HepG2 (cell line): ENCODE measurements at regions not wholly inside any gene's neighbourhood (a gene's known extent, or its start where the extent isn't known, plus 50 kb on each side); places are given as distances from the start of the nearest gene placed in this dataset.

Experiments used
- ATAC-seq: fragments of 200-7000 bp; cut with Tn5 transposase; 3 replicates; pipeline ENCODE4 v1.9.1; 2020; ENCODE audit warnings: mild to moderate bottlenecking, moderate library complexity
- BruUV-seq: library from RNA; stranded (reverse); fragments of 400-500 nt; replicated peaks from 2 replicates; lab custom pipeline; 2021; lab: Mats Ljungman, UMichigan
- CTCF ChIA-PET: fragments of 300-600 bp; formaldehyde crosslinking; extraction: SDS; loops from one replicate; lab custom pipeline; 2021; ENCODE audit warnings: low total read pairs, inconsistent platforms, low intra/inter-chr PET ratio; lab: Yijun Ruan, JAX
- POLR2A ChIA-PET: fragments of 350-600 bp; sonication (Branson Sonifier 250); formaldehyde crosslinking; loops from one replicate; lab custom pipeline; 2020; ENCODE audit warnings: antibody characterized with exemption, inconsistent platforms; lab: Yijun Ruan, JAX
- DNase-seq: peaks from one replicate; pipeline ENCODE4 v3.0.0-alpha.2; 2015; ENCODE audit warnings: low spot score
- FAIRE-seq: peaks from 3 replicates; lab custom pipeline; 2011; peaks lifted over from hg19 to GRCh38; lab: Jason Lieb, UNC
- H2AFZ ChIP-seq: one replicate; pipeline ENCODE4 v1.6.1; 2011; ENCODE audit warnings: low read length, inconsistent platforms
- H3K27ac ChIP-seq: fragments of 300-600 bp; 3 replicates; pipeline ENCODE4 v1.8.0; 2011; ENCODE audit warnings: mixed run types, mild to moderate bottlenecking, mixed read lengths, low read length, inconsistent platforms; ENCODE audit not compliant: insufficient read depth; ENCODE audit errors: extremely low read length
- H3K27me3 ChIP-seq, 2 experiments: fragments of 200-600 bp in 1 of 2; 2 replicates in 1 of 2; 3 replicates in 1 of 2; pipeline versions ENCODE4 v1.6.0 to v1.8.0; 2011; ENCODE audit warnings: low read length in 2 of 2, mild to moderate bottlenecking in 2 of 2, moderate library complexity in 2 of 2, inconsistent platforms in 1 of 2; ENCODE audit not compliant: insufficient read depth in 2 of 2, control insufficient read depth in 1 of 2
- H3K36me3 ChIP-seq, 2 experiments: fragments of 200-600 bp in 1 of 2; replicated peaks in 1 of 2; 2 replicates in 1 of 2; 3 replicates in 1 of 2; pipeline versions ENCODE4 v1.5.1 to v1.8.0; 2011; ENCODE audit warnings: low read length in 2 of 2, inconsistent platforms in 1 of 2; ENCODE audit not compliant: insufficient read depth in 2 of 2, control insufficient read depth in 1 of 2
- H3K4me1 ChIP-seq: 2 replicates; pipeline ENCODE4 v1.5.1; 2012; ENCODE audit warnings: low read length, inconsistent platforms; ENCODE audit not compliant: insufficient read depth
- H3K4me2 ChIP-seq: 2 replicates; pipeline ENCODE4 v1.6.0; 2011; ENCODE audit warnings: low read depth, low read length, inconsistent platforms
- H3K4me3 ChIP-seq, 3 experiments: fragments of 200-600 bp in 1 of 3; sonication (generic), shearing (Covaris generic) in 1 of 3; replicated peaks in 1 of 3; 2 replicates each; pipeline ENCODE4 v1.5.1; 2011 to 2016; ENCODE audit warnings: low read length in 3 of 3, inconsistent platforms in 2 of 3, low read depth in 2 of 3, mild to moderate bottlenecking in 2 of 3, control low read depth in 1 of 3, mixed read lengths in 1 of 3; ENCODE audit not compliant: insufficient read depth in 1 of 3
- H3K79me2 ChIP-seq: one replicate; pipeline ENCODE4 v1.6.1; 2011; ENCODE audit warnings: low read length, inconsistent platforms; ENCODE audit not compliant: insufficient read depth
- H3K9ac ChIP-seq: 2 replicates; pipeline ENCODE4 v1.6.0; 2011; ENCODE audit warnings: mild to moderate bottlenecking, low read depth, low read length, inconsistent platforms; ENCODE audit not compliant: insufficient read depth
- H3K9me3 ChIP-seq: 2 replicates; pipeline ENCODE4 v1.5.1; 2012; ENCODE audit warnings: mild to moderate bottlenecking, low read length
- H4K20me1 ChIP-seq: 2 replicates; pipeline ENCODE4 v1.6.0; 2011; ENCODE audit warnings: inconsistent platforms, mild to moderate bottlenecking, low read length, moderate library complexity; ENCODE audit not compliant: insufficient read depth
- BORCS8-MEF2B ChIP-seq: sonication (generic); formaldehyde crosslinking; IDR thresholded peaks from 2 replicates; pipeline ENCODE4 v1.8.0; 2022; ENCODE audit warnings: mild to moderate bottlenecking, missing genetic modification reagents
- KDM5A ChIP-seq: fragments of 200-600 bp; sonication (generic); IDR thresholded peaks from 2 replicates; pipeline ENCODE4 v1.7.0; 2018; ENCODE audit warnings: antibody characterized with exemption, mild to moderate bottlenecking, low read length, borderline replicate concordance
- MIER2 ChIP-seq: IDR thresholded peaks from 2 replicates; pipeline ENCODE4 v1.6.1; 2016; ENCODE audit warnings: missing biosample characterization, missing genetic modification reagents
- NR0B2 ChIP-seq: sonication (generic); formaldehyde crosslinking; IDR thresholded peaks from 2 replicates; pipeline ENCODE4 v1.4.0; 2020; ENCODE audit warnings: mild to moderate bottlenecking, missing genetic modification reagents
- RCOR2 ChIP-seq: IDR thresholded peaks from 2 replicates; pipeline ENCODE4 v1.6.1; 2016; ENCODE audit warnings: missing biosample characterization, missing genetic modification reagents
- SNAPC2 ChIP-seq: sonication (generic); formaldehyde crosslinking; IDR thresholded peaks from 2 replicates; pipeline ENCODE4 v1.8.1; 2022; ENCODE audit warnings: mild to moderate bottlenecking, missing genetic modification reagents
- SP4 ChIP-seq: sonication (generic); formaldehyde crosslinking; IDR thresholded peaks from 2 replicates; pipeline ENCODE4 v1.8.1; 2023; ENCODE audit warnings: mild to moderate bottlenecking, missing genetic modification reagents
- ZBTB20 ChIP-seq: sonication (generic); formaldehyde crosslinking; IDR thresholded peaks from 2 replicates; pipeline ENCODE4 v1.8.1; 2023; ENCODE audit warnings: missing genetic modification reagents, low read depth, mild to moderate bottlenecking, borderline replicate concordance
- ZIK1 ChIP-seq: sonication (generic); formaldehyde crosslinking; IDR thresholded peaks from 2 replicates; pipeline ENCODE4 v1.5.0; 2020; ENCODE audit warnings: mild to moderate bottlenecking, low read depth, missing genetic modification reagents, borderline replicate concordance
- ZNF431 ChIP-seq: sonication (generic); formaldehyde crosslinking; IDR thresholded peaks from 2 replicates; pipeline ENCODE4 v1.9.0; 2022; ENCODE audit warnings: missing genetic modification reagents, low read depth, mild to moderate bottlenecking, borderline replicate concordance
- ZNF644 ChIP-seq: IDR thresholded peaks from 2 replicates; pipeline ENCODE4 v1.6.1; 2016; ENCODE audit warnings: low read depth
- ZNF841 ChIP-seq: sonication (generic); formaldehyde crosslinking; IDR thresholded peaks from 2 replicates; pipeline ENCODE4 v1.8.1; 2023; ENCODE audit warnings: missing genetic modification reagents, borderline replicate concordance
- WGBS: methylation state at CpG from one replicate; pipeline ENCODE4 v1.1.6; 2017; ENCODE audit warnings: low lambda C conversion rate; 5-methylcytosine and 5-hydroxymethylcytosine counted together
- in situ Hi-C: cut with HindIII; loops from 2 replicates; pipeline ENCODE4 v1.10.0; 2017; ENCODE audit warnings: low pct_unique_long_range_greater_than_20kb; ENCODE audit not compliant: extremely low pct_ligation_motif_present
- intact Hi-C: fragments of 100-400 bp; cut with micrococcal nuclease; formaldehyde crosslinking; loops from one replicate; pipeline ENCODE4 v1.10.0; 2022; ENCODE audit not compliant: unreplicated experiment
- TF ChIP-seq, protein P1 (sequence below): sonication (generic); formaldehyde crosslinking; IDR thresholded peaks from 2 replicates; pipeline ENCODE4 v1.4.0; 2020; ENCODE audit warnings: missing genetic modification reagents

DNA sequence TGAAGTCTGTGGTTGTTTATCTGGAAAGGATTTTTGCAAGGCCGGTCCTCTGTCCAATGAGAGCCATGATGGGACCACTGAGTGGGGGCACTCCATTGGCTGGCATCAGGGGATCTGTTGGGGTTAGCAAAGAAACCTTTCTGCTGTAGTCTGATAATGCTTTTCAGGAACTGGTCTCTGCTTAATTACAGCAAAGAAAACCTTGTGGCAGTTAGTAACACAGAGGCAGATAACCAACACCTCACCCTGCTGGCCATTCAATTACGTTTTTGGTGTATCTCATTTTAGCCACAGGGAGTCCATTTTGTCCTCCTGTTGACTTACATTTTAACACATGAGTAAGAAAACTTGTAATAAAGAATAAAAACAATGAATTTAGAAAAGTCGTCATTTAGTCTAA, 629.3 kb upstream of the MDGA2 start:
- no TSS peak for BruUV-seq

More for the DNA sequence above, 629.3 kb upstream of the MDGA2 start:
- H3K79me2 ChIP-seq = no peaks in the 10 kb centered on the region
- H4K20me1 ChIP-seq = no peaks in the 10 kb centered on the region
- no peak overlapping the region for H2AFZ ChIP-seq
- H3K27me3 ChIP-seq = no peaks in the 10 kb centered on the region
- H3K4me1 ChIP-seq = no peaks in the 10 kb centered on the region
- no peak overlapping the region for H3K9ac ChIP-seq
- no peak overlapping the region for H3K4me3 ChIP-seq
- H3K9me3 ChIP-seq = peaks cover 31% of the 10 kb centered on the region
- H3K27ac ChIP-seq = no peak overlapping the region
- no peaks in the 10 kb centered on the region for H3K36me3 ChIP-seq
- in situ Hi-C loops (no loop called here), intact Hi-C loops (no loop called here)
- DNase-seq (no peak), ATAC-seq (no peak), FAIRE-seq (no peak)
- H3K4me2 ChIP-seq = no peak overlapping the region
- ChIA-PET CTCF (no interaction called here), POLR2A (no interaction called here)
- TF ChIP-seq NR0B2 (CRISPR knock-in tag) = no peak
- TF ChIP-seq ZNF644 (CRISPR knock-in tag) = no peak
- no peak for TF ChIP-seq KDM5A
- no peak for TF ChIP-seq ZNF841
- TF ChIP-seq ZBTB20 = no peak
- no peak for TF ChIP-seq BORCS8-MEF2B (CRISPR knock-in tag)
- no peak for TF ChIP-seq SNAPC2 (CRISPR knock-in tag)
- TF ChIP-seq RCOR2 (CRISPR knock-in tag) = no peak
- TF ChIP-seq, protein P1, sequence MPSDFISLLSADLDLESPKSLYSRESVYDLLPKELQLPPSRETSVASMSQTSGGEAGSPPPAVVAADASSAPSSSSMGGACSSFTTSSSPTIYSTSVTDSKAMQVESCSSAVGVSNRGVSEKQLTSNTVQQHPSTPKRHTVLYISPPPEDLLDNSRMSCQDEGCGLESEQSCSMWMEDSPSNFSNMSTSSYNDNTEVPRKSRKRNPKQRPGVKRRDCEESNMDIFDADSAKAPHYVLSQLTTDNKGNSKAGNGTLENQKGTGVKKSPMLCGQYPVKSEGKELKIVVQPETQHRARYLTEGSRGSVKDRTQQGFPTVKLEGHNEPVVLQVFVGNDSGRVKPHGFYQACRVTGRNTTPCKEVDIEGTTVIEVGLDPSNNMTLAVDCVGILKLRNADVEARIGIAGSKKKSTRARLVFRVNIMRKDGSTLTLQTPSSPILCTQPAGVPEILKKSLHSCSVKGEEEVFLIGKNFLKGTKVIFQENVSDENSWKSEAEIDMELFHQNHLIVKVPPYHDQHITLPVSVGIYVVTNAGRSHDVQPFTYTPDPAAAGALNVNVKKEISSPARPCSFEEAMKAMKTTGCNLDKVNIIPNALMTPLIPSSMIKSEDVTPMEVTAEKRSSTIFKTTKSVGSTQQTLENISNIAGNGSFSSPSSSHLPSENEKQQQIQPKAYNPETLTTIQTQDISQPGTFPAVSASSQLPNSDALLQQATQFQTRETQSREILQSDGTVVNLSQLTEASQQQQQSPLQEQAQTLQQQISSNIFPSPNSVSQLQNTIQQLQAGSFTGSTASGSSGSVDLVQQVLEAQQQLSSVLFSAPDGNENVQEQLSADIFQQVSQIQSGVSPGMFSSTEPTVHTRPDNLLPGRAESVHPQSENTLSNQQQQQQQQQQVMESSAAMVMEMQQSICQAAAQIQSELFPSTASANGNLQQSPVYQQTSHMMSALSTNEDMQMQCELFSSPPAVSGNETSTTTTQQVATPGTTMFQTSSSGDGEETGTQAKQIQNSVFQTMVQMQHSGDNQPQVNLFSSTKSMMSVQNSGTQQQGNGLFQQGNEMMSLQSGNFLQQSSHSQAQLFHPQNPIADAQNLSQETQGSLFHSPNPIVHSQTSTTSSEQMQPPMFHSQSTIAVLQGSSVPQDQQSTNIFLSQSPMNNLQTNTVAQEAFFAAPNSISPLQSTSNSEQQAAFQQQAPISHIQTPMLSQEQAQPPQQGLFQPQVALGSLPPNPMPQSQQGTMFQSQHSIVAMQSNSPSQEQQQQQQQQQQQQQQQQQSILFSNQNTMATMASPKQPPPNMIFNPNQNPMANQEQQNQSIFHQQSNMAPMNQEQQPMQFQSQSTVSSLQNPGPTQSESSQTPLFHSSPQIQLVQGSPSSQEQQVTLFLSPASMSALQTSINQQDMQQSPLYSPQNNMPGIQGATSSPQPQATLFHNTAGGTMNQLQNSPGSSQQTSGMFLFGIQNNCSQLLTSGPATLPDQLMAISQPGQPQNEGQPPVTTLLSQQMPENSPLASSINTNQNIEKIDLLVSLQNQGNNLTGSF (CRISPR knock-in tag) = no peak
- no peak for TF ChIP-seq ZIK1 (CRISPR knock-in tag)
- no peak for TF ChIP-seq MIER2
- TF ChIP-seq ZNF431 = no peak
- no peak for TF ChIP-seq SP4 (CRISPR knock-in tag)
- WGBS = 30% methylated on average over 2 of the region's 3 CpGs
